Sigmoid colon (tissue), 4 donors: ENCODE measurements at regions not wholly inside any gene's neighbourhood (a gene's known extent, or its start where the extent isn't known, plus 50 kb on each side); places are given as distances from the start of the nearest gene placed in this dataset.
"Not testable (repeated sequence)": the region's sequence is repeated elsewhere in the genome, so short reads cannot be mapped to it uniquely, and the experiment has no call there.

Experiments
- EP300 ChIP-seq, 4 donors: sonication (generic); formaldehyde crosslinking; IDR thresholded peaks; one replicate each; pipeline ENCODE4 v1.6.1; 2017; ENCODE audit warnings: antibody characterized with exemption in 4 of 4
- TF ChIP-seq, protein P1 (sequence below), 4 experiments: fragments of 450-650 bp in 3 of 4; fragments of 200-600 bp in 1 of 4; IDR thresholded peaks; one replicate each; pipeline ENCODE4 v1.5.1; 2016 to 2019; ENCODE audit warnings: antibody characterized with exemption in 4 of 4, mild to moderate bottlenecking in 3 of 4, moderate library complexity in 2 of 4

DNA sequence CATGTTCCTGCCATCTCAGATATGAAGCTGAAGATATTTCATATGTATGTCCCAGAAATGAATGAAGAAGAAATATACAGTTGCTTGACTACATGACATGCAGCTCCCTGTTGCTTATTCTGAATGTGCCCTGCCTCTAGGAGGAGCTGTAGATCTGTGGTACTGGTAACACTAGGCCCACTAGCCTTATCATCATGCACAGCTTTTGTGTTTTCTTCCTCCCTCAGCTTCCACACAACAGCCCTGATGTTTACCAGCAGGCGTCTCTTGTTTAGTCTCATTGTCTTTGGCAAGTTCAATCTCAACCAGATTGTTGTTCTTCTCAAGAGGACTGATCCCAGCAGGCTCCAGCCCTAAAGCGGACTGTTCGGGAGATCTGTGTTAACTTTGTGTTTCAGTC, 104.8 kb downstream of the ATP6V0E2 start:
- TF ChIP-seq, protein P1, sequence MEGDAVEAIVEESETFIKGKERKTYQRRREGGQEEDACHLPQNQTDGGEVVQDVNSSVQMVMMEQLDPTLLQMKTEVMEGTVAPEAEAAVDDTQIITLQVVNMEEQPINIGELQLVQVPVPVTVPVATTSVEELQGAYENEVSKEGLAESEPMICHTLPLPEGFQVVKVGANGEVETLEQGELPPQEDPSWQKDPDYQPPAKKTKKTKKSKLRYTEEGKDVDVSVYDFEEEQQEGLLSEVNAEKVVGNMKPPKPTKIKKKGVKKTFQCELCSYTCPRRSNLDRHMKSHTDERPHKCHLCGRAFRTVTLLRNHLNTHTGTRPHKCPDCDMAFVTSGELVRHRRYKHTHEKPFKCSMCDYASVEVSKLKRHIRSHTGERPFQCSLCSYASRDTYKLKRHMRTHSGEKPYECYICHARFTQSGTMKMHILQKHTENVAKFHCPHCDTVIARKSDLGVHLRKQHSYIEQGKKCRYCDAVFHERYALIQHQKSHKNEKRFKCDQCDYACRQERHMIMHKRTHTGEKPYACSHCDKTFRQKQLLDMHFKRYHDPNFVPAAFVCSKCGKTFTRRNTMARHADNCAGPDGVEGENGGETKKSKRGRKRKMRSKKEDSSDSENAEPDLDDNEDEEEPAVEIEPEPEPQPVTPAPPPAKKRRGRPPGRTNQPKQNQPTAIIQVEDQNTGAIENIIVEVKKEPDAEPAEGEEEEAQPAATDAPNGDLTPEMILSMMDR (IDR thresholded peaks at IDR 0.05), result not testable (repeated sequence)
- not testable (repeated sequence) for TF ChIP-seq EP300 (IDR thresholded peaks at IDR 0.05)
